Neuronal stem cell (in vitro differentiated cells): ENCODE measurements at regions not wholly inside any gene's neighbourhood (a gene's known extent, or its start where the extent isn't known, plus 50 kb on each side); places are given as distances from the start of the nearest gene placed in this dataset.

Experiments
- DNase-seq: peaks from one replicate; pipeline ENCODE4 v3.0.0-alpha.2; 2013; ENCODE audit warnings: low spot score
- H2AFZ ChIP-seq: one replicate; pipeline ENCODE4 v1.6.1; 2013; ENCODE audit warnings: mild to moderate bottlenecking, low read length, inconsistent platforms
- H2AK5ac ChIP-seq: 2 replicates; pipeline ENCODE4 v1.6.1; 2013; ENCODE audit warnings: low read depth, mild to moderate bottlenecking, inconsistent platforms, low read length, moderate library complexity, mixed read lengths
- H2BK120ac ChIP-seq: 2 replicates; pipeline ENCODE4 v1.6.1; 2013; ENCODE audit warnings: low read depth, mild to moderate bottlenecking, inconsistent platforms, low read length, moderate library complexity, mixed read lengths
- H2BK12ac ChIP-seq: one replicate; pipeline ENCODE4 v1.6.1; 2013; ENCODE audit warnings: low read length, inconsistent platforms
- H2BK15ac ChIP-seq: 2 replicates; pipeline ENCODE4 v1.6.1; 2013; ENCODE audit warnings: mild to moderate bottlenecking, low read length, inconsistent platforms, mixed read lengths
- H2BK5ac ChIP-seq: one replicate; pipeline ENCODE4 v1.6.1; 2013; ENCODE audit warnings: inconsistent platforms, mild to moderate bottlenecking, low read length, moderate library complexity
- H3K14ac ChIP-seq: one replicate; pipeline ENCODE4 v1.6.1; 2013; ENCODE audit warnings: low read length, inconsistent platforms
- H3K18ac ChIP-seq: 2 replicates; pipeline ENCODE4 v1.6.1; 2013; ENCODE audit warnings: low read length, inconsistent platforms
- H3K23ac ChIP-seq: 2 replicates; pipeline ENCODE4 v1.6.1; 2013; ENCODE audit warnings: low read depth, mild to moderate bottlenecking, mixed read lengths, low read length, inconsistent platforms; ENCODE audit not compliant: poor library complexity
- H3K27ac ChIP-seq: replicated peaks from 3 replicates; pipeline ENCODE4 v1.5.1; 2013; ENCODE audit warnings: low read length, inconsistent platforms
- H3K27me3 ChIP-seq, 3 experiments: 2 replicates each; pipeline ENCODE4 v1.6.1; 2013; ENCODE audit warnings: low read length in 3 of 3, mild to moderate bottlenecking in 2 of 3, inconsistent platforms in 1 of 3, low read depth in 1 of 3, mixed read lengths in 1 of 3, moderate library complexity in 1 of 3; ENCODE audit not compliant: control insufficient read depth in 3 of 3, insufficient read depth in 3 of 3
- H3K36me3 ChIP-seq, 2 donors: replicated peaks in 1 of 2; 2 replicates each; pipeline ENCODE4 v1.6.1; 2013; ENCODE audit warnings: low read length in 2 of 2; ENCODE audit not compliant: control insufficient read depth in 2 of 2, insufficient read depth in 2 of 2
- H3K4ac ChIP-seq: 2 replicates; pipeline ENCODE4 v1.6.1; 2013; ENCODE audit warnings: inconsistent platforms, mild to moderate bottlenecking, low read length, moderate library complexity
- H3K4me1 ChIP-seq, 2 donors: 1 replicate in 1 of 2; 2 replicates in 1 of 2; pipeline ENCODE4 v1.6.1; 2013; ENCODE audit warnings: low read length in 2 of 2, low read depth in 1 of 2; ENCODE audit not compliant: control insufficient read depth in 2 of 2, insufficient read depth in 1 of 2
- H3K4me2 ChIP-seq: one replicate; pipeline ENCODE4 v1.6.1; 2013; ENCODE audit warnings: mild to moderate bottlenecking, low read length, inconsistent platforms; ENCODE audit not compliant: insufficient read depth, poor library complexity, severe bottlenecking
- H3K4me3 ChIP-seq, 2 donors: 2 replicates each; pipeline ENCODE4 v1.5.1; 2013; ENCODE audit warnings: low read length in 2 of 2, mild to moderate bottlenecking in 2 of 2, inconsistent platforms in 1 of 2, moderate library complexity in 1 of 2
- H3K79me1 ChIP-seq: one replicate; pipeline ENCODE4 v1.6.1; 2013; ENCODE audit warnings: low read depth, mild to moderate bottlenecking, inconsistent platforms, low read length, moderate library complexity
- H3K9ac ChIP-seq: one replicate; pipeline ENCODE4 v1.6.1; 2013; ENCODE audit warnings: mild to moderate bottlenecking, low read depth, low read length, inconsistent platforms; ENCODE audit not compliant: poor library complexity
- H3K9me3 ChIP-seq, 2 donors: replicated peaks in 1 of 2; 2 replicates each; pipeline versions ENCODE3 to v1.6.1; 2013; ENCODE audit warnings: low read length in 2 of 2, mild to moderate bottlenecking in 2 of 2, inconsistent platforms in 1 of 2, low read depth in 1 of 2, mixed read lengths in 1 of 2, moderate library complexity in 1 of 2; ENCODE audit not compliant: control insufficient read depth in 2 of 2, insufficient read depth in 1 of 2
- H4K8ac ChIP-seq: one replicate; pipeline ENCODE4 v1.6.1; 2013; ENCODE audit warnings: low read depth, mild to moderate bottlenecking, inconsistent platforms, low read length, moderate library complexity
- H4K91ac ChIP-seq: one replicate; pipeline ENCODE4 v1.6.1; 2013; ENCODE audit warnings: low read length, low read depth, mild to moderate bottlenecking, inconsistent platforms; ENCODE audit not compliant: poor library complexity
- WGBS, 2 donors: extraction: QIAGEN DNeasy Blood & Tissue Kit; methylation state at CpG; one replicate each; pipeline ENCODE4 v1.1.7; 2013; ENCODE audit warnings: missing lambda C conversion rate in 2 of 2, mixed read lengths in 1 of 2; ENCODE audit not compliant: insufficient read length in 2 of 2, insufficient replicate concordance in 1 of 2; ENCODE audit errors: extremely low coverage in 2 of 2; 5-methylcytosine and 5-hydroxymethylcytosine counted together

- H2AK5ac ChIP-seq, result no peak overlapping the region
- no peaks in the 10 kb centered on the region for H3K36me3 ChIP-seq
- H2BK120ac ChIP-seq, result no peak overlapping the region
- H3K14ac ChIP-seq, result no peak overlapping the region
- H3K4me3 ChIP-seq, result no peak overlapping the region
- DNase-seq, result no peak
- no peak overlapping the region for H3K4me2 ChIP-seq
- no peak overlapping the region for H4K8ac ChIP-seq
- no peak overlapping the region for H2BK5ac ChIP-seq
- no peaks in the 10 kb centered on the region for H3K4me1 ChIP-seq
- no CpG with 5 or more reads among the region's 2 CpGs for WGBS, 2 donors
- H3K79me1 ChIP-seq, result no peaks in the 10 kb centered on the region
- H3K4ac ChIP-seq, result no peak overlapping the region
- no peak overlapping the region for H2BK12ac ChIP-seq
- no peak overlapping the region for H3K9ac ChIP-seq
- no peak overlapping the region for H3K23ac ChIP-seq
- no peak overlapping the region for H3K27ac ChIP-seq
- no peaks in the 10 kb centered on the region for H3K9me3 ChIP-seq
- H3K18ac ChIP-seq, result no peak overlapping the region
- H2BK15ac ChIP-seq, result no peak overlapping the region
- peaks cover 0 to 5% (median 0%) of the 10 kb centered on the region in 3 experiments for H3K27me3 ChIP-seq
- no peak overlapping the region for H2AFZ ChIP-seq
- H4K91ac ChIP-seq, result no peak overlapping the region
These were observed 364.5 kb upstream of the BOD1L1 start for GRCh38 chr4:13992041-13992440.

DNA sequence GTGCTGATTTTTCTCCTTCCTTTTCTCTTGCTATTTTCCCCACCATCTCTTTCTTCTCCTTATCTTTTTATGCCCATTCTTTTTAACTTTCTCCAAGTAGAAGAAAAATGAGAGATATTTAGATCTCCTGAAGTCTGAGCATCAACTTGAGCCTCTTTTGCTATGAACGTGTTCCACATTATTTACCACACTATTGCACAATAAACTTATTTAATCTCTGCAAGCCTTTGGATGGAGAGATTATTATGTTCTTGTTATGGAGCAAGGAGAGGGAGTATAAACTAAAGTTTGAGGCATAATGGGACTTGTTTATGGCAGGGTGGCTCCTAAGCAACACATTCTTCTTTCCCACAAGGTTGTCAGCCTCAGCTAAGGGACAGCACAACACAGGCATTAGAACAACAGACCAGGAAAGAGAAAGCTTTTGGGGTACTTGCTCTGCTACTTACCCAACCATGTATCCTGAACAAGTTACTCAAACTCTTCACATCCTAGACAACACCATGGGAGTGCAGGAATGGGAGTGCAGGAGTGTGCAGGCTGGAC, 365.5 kb upstream of the BOD1L1 start:
- Histone ChIP-seq H3K27me3 (peaks cover 0 to 4% (median 0%) of the 10 kb centered on the region in 3 experiments), H3K79me1 (no peaks in the 10 kb centered on the region), H4K91ac (no peak overlapping the region), H3K4me1 (no peaks in the 10 kb centered on the region), H3K9me3 (no peaks in the 10 kb centered on the region), H2BK15ac (no peak overlapping the region), H3K4ac (no peak overlapping the region), H2BK120ac (no peak overlapping the region), H3K14ac (no peak overlapping the region), H3K36me3 (no peaks in the 10 kb centered on the region), H3K4me2 (no peak overlapping the region), H2AFZ (no peak overlapping the region), H3K9ac (no peak overlapping the region), H2AK5ac (no peak overlapping the region), H3K23ac (no peak overlapping the region), H2BK5ac (no peak overlapping the region), H3K4me3 (no peak overlapping the region), H3K27ac (no peak overlapping the region), H4K8ac (no peak overlapping the region), H3K18ac (no peak overlapping the region), H2BK12ac (no peak overlapping the region)
- no CpG with 5 or more reads among the region's 1 CpG for WGBS, 2 donors
- DNase-seq, result no peak

DNA sequence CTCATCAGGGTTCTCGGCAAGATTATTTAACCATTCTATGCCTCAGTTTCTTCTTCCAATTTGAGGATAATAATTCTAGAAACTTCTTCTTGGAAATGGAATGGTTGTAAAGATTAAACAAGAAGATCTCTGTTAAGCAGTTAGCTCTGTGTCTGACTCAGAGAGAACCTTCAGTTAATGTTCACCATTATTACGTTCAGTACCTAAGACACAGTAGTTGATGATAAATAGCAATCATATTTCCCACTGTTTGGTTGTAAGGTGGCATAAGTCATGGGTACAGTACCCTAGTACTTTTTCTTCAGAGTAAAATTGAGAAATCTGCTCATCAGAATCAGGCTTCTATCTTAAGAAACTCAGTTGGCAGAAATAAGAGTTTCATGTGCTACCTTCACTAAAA, 366.5 kb upstream of the BOD1L1 start:
- H4K8ac ChIP-seq, result no peak overlapping the region
- no peaks in the 10 kb centered on the region for H3K27me3 ChIP-seq
- H3K79me1 ChIP-seq, result no peaks in the 10 kb centered on the region
- H3K18ac ChIP-seq, result no peak overlapping the region
- H3K9ac ChIP-seq, result no peak overlapping the region
- no peaks in the 10 kb centered on the region for H3K36me3 ChIP-seq
- no peak overlapping the region for H3K14ac ChIP-seq
- no peak overlapping the region for H3K4ac ChIP-seq
- WGBS, 2 donors, result no CpG with 5 or more reads among the region's 2 CpGs
- no peak overlapping the region for H4K91ac ChIP-seq
- no peak overlapping the region for H2BK12ac ChIP-seq
- no peak overlapping the region for H3K4me2 ChIP-seq
- no peak overlapping the region for H3K27ac ChIP-seq
- H2AK5ac ChIP-seq, result no peak overlapping the region
- DNase-seq, result no peak
- H3K4me1 ChIP-seq, result no peaks in the 10 kb centered on the region
- H2AFZ ChIP-seq, result no peak overlapping the region
- no peak overlapping the region for H2BK15ac ChIP-seq
- H3K23ac ChIP-seq, result no peak overlapping the region
- no peak overlapping the region for H2BK120ac ChIP-seq
- no peaks in the 10 kb centered on the region for H3K9me3 ChIP-seq
- H2BK5ac ChIP-seq, result no peak overlapping the region
- no peak overlapping the region for H3K4me3 ChIP-seq

- H3K4me1 ChIP-seq, result no peaks in the 10 kb centered on the region
- no peak overlapping the region for H3K27ac ChIP-seq
- H2AK5ac ChIP-seq, result no peak overlapping the region
- 100% methylated on average over 1 of the region's 3 CpGs; no CpG with 5 or more reads in 1 of the 2 donors for WGBS, 2 donors
- no peaks in the 10 kb centered on the region for H3K79me1 ChIP-seq
- H3K9ac ChIP-seq, result no peak overlapping the region
- H2BK12ac ChIP-seq, result no peak overlapping the region
- no peak overlapping the region for H2BK120ac ChIP-seq
- no peak overlapping the region for H4K91ac ChIP-seq
- no peak overlapping the region for H3K4me2 ChIP-seq
- no peak overlapping the region for H3K4ac ChIP-seq
- no peak overlapping the region for H3K23ac ChIP-seq
- no peak overlapping the region for H3K4me3 ChIP-seq
- H3K36me3 ChIP-seq, result no peaks in the 10 kb centered on the region
- no peak for DNase-seq
- no peak overlapping the region for H4K8ac ChIP-seq
- no peak overlapping the region for H3K18ac ChIP-seq
- H3K27me3 ChIP-seq, result no peaks in the 10 kb centered on the region
- H3K14ac ChIP-seq, result no peak overlapping the region
- no peak overlapping the region for H2BK15ac ChIP-seq
- no peak overlapping the region for H2AFZ ChIP-seq
- H2BK5ac ChIP-seq, result no peak overlapping the region
- H3K9me3 ChIP-seq, result peaks cover 0 to 2% of the 10 kb centered on the region in 2 donors
These were observed 371.4 kb upstream of the BOD1L1 start for GRCh38 chr4:13998850-13999445.
